ENCODE measurements at regions not wholly inside any gene's neighbourhood (a gene's known extent, or its start where the extent isn't known, plus 50 kb on each side); places are given as distances from the start of the nearest gene placed in this dataset.

- no peak for DNase-seq (ENCODE audit: low read depth in 2 of 2)
Observed at GRCh38 chr9:28005779-28006178, 432.5 kb upstream of the C9orf72 start.

DNA sequence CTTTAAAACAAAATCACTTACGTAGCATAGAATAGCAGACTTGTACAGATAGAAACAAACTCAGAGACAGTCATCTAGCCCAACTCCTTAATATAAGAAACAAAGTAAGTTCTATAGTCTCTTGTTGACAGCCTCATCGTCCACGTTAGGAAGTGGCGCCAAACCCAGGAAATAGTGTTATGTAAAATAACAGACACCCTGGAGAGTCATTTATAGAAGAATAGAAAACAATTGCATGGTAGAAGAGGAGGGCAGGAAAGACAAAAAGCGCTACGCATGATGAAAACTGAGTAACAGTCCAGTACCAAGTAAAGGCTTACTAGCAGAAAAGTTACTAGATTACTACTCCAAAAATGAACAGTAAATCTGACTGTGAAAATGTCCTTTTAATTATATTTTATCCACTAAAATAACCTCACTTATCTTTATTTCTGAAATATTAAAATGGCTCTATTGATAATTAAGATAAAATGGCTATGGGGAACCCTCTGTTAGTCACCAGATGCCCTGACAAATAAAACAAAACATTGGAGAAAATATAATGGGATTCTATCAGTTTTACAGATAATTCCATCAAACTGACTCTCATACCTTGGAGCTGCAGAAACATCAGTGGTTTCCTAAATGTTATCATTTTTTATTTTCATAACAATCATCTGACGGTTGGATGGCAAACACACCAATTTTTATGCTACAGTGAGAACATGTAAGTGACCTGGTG is 434.0 kb upstream of the C9orf72 start:
- no peak for DNase-seq (ENCODE audit: low read depth in 2 of 2)

- no peak for DNase-seq (ENCODE audit: low read depth in 2 of 2)
Observed at GRCh38 chr9:28014212-28014611, 440.9 kb upstream of the C9orf72 start.

GRCh38 chr9:28024676-28025075 is 451.4 kb upstream of the C9orf72 start:
- DNase-seq (ENCODE audit: low read depth in 2 of 2), result no peak

DNA sequence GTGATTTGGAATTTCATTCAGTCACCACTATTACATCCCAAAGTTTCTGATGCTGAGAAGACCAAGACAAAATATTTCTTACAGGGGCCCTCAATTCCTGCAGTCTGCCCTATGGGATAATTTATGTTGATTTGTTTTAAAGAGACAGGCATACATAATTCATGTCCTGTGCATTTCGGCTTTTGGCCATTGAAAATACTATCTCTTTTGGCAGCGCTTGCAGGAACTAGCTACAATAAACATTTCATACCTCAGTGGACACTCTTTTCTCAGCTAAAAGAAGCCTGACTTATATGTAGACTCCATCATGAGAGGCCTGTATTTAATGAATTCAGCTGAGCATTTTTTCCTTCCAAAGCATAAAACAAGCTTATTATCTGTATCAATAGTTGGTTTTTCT is 451.9 kb upstream of the C9orf72 start:
- DNase-seq (ENCODE audit: low read depth in 2 of 2), result no peak

DNA sequence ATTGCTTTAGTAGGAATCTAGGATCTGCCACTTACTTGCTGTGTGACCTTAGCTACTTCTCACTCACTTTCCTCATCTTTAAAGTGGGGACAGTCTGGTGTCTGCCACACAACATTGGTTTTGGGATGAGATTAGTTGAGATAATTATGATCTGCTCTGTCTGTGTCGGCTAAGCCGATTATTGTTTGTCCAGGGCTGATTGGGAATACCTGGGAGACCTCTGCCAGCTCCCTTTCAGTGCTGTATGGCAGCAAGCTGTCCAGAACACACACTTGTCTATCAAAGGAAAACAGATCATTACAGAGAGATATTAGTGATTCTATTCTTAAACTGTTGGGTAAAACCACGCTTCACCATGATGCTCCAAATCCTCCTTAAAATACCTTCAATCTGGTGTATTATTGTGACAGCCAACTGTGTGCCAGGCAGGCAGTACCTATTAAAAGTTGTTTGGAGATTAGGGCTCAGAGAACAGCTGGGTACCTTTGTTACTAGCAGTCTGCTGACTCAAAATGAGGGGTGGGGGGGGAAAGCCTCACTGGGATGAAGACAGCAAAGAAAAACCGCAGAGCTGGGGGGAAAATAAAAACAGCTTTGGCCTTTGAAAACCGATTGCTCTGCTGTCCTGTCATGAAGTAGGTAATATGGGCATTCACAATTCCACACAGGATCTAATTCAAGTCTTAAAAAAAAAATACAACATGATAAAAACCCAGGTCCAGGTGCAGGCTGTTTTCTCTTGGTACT is 458.4 kb upstream of the C9orf72 start:
- no peak for DNase-seq (ENCODE audit: low read depth in 2 of 2)

DNA sequence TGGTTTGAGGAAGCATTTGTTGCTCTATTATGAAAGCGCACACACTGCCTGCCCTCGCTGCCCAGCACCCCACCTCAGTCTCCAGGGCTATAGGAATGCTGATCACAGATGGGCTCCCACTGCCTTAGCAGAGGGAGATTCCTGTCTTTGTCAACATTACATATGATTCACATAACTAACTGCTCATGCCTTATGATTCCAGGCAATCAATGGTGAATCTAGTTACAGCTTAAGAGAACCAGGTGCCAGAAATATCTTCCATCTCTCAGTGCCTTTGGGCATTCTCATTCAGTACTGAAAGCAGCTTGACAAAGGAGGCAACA is 458.9 kb upstream of the C9orf72 start:
- no peak for DNase-seq (ENCODE audit: low read depth in 2 of 2)

GRCh38 chr9:28034242-28034641 is 461.0 kb upstream of the C9orf72 start:
- DNase-seq (ENCODE audit: low read depth in 2 of 2), result no peak

GRCh38 chr9:28037968-28038367 is 464.7 kb upstream of the C9orf72 start:
- DNase-seq (ENCODE audit: low read depth in 2 of 2), result no peak

DNA sequence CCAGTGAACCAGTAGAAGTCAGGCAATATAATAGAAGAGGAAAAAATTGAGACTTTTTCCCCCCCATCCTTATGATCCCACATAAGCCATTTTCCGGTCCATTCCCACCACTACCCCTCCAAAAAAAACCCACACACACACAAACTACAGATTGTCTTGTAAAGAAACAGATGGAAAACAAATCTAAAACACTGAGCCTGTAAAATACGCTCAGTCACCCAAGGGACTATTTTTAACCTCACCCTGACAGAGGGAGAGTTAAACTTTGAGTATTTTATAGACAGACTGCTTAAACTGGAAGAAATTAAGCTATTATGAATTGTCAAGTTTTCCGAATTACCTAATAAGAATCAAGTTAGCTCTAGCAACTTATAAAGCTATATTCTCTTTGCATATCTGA is 471.8 kb upstream of the C9orf72 start:
- DNase-seq (ENCODE audit: low read depth in 2 of 2), result no peak

DNA sequence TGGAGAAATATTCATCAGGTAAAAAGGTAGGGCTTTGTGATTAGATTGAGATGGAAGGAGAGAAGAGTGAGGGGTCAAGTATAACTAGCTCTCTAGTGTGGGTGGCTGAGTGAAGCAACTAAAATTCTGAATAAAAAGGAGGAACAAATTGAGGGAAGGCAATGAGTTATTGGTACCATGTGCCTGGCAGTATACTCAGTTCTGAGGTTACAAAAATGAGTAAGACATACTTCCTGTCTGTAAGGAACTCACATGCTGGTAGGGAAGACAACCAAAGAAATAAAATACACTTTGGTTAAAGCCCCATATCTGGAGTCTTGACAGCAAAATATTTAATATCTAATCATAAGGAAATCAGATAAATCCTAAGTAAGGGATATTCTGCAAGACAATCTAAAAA is 476.8 kb upstream of the C9orf72 start:
- no peak for DNase-seq (ENCODE audit: low read depth in 2 of 2)

DNA sequence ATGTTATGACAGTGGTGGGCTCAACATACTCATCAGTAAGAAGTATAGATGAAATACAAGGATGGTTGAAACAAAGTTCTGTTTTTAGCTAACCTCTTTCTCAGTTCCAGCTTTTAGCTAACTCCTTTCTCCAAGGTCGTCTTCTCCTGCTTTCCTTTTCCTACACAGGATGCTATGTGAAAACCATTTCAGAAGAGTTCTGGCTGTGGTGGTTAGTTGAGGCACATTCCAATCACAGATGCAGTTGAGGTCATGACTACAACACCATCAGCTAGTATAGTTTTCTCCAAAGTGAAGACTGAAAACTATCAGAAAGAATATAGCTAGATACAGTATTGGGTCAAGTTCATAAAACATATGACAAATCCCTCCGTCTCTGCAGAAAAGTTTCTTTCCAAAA is 477.7 kb upstream of the C9orf72 start:
- DNase-seq (ENCODE audit: low read depth in 2 of 2), result no peak

DNA sequence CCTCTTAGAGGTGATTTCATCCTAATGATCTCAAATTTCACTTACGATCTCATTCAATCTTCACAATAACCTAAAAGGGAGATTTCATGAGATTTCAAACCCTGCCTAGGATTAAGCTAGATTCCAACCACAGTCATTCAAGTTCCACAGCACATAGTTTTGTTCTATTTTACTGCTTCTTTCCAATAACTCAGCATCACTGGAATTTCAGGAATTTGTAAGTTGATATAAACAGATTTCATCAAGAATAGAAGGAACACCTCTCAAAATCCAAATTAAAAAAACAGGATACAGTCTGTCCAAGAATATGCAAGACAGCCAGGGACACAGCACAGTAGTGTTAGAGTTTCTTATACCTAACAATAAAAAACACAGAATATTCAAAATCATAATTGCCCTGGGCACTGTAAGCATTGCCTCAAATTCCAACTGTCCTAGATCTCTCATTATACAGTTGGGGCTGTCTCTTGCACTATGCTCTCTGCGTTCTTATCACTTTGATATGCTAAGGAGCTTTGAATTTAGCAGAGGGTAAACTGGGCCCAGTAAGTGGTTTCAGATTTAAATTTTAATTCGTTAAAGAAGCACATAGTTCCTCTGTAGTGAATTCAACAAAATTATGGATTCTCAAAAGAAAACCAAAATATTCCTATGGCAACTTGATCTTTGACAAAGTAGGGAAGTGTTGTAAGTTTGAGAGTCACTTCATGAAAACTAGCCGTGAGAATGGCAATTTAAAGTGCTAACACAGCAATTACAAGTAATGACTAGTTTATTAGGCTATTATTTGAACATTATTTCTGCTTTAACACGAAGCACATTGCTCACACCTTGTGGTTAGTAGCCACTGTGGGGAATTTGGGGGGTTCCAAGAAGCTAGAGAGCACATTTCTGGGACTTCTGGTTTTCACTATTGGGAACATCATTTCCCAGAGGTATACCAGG is 478.6 kb upstream of the C9orf72 start:
- DNase-seq (ENCODE audit: low read depth in 2 of 2), result no peak

- no peak for DNase-seq (ENCODE audit: low read depth in 2 of 2)
Observed at GRCh38 chr9:28053096-28053777, 480.0 kb upstream of the C9orf72 start.

DNA sequence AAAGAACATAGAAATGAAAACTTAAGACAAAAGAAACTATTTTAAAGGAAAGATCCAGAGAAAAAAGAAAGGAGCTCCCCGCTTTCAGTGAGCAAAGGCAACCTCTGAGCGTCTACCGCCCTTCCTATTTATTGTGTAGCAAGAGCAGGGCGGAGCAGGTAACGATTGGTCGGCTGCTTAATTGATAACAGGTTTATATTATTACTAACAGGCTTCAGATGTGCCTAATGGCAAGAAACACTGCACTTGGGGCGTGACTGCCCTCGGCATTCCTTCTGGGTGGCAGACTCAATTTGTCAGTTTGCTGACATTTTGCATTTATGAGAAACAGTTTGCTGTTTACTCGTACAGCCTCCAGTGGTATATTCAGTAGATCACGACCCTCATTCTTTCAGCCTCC is 482.7 kb upstream of the C9orf72 start:
- DNase-seq (ENCODE audit: low read depth in 2 of 2), result no peak

GRCh38 chr9:28056466-28056865 is 483.2 kb upstream of the C9orf72 start:
- DNase-seq (ENCODE audit: low read depth in 2 of 2), result no peak

DNA sequence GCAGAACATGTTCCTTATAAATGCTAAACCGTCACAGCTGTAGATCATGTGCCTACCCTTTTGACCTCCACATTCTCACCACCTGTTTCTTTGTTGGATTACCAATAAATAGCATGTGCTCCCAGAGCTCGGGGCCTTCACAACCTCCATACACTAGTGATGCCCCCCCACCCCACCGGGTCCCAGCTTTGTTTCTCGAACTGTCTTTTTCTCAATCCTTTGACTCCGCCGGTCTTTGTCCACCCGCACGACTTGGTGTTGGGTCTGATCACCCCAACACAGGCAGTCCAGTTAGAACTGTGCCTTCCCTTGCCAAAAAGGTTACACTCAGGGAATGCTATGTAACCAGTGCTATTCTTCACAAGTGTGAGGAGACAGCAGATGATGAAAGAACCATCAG is 485.9 kb upstream of the C9orf72 start:
- no peak for DNase-seq (ENCODE audit: low read depth in 2 of 2)

DNA sequence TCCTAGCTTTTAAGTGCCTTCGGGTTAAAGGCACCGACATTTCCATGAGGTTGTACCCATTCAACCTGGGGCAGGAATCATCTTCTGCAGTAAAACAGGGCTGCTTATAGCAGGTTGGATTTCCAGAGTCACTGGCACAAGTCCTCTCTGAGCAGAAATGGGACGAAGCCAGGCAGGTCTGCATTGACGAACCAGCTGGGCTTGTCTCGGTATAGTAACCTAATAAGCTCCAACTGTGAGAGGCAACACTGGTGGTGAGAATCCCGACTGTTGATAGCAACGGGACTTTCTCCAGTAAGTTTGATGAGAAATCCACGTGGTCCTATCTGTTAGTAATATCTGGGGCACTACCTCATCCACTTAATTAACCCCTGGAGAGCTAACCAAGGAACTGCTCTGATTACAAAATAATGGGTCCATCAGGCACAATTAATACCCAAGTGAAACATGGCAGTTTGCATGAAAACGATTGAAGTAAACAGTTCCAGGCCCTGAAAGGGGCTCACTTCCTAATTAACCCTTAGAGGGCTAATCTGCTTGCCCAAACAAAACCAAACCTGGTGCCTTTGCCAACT is 491.0 kb upstream of the C9orf72 start:
- DNase-seq (ENCODE audit: low read depth in 2 of 2), result no peak

GRCh38 chr9:28073270-28073669 is 500.0 kb upstream of the C9orf72 start:
- DNase-seq (ENCODE audit: low read depth in 2 of 2), result peak; percentile 25 to 26

- no peak for DNase-seq (ENCODE audit: low read depth in 2 of 2)
Observed at GRCh38 chr9:28079677-28080076, 506.4 kb upstream of the C9orf72 start.

GRCh38 chr9:28082671-28083070 is 509.4 kb upstream of the C9orf72 start:
- DNase-seq (ENCODE audit: low read depth in 2 of 2), result no peak
